ENCODE measurements at regions not wholly inside any gene's neighbourhood (a gene's known extent, or its start where the extent isn't known, plus 50 kb on each side); places are given as distances from the start of the nearest gene placed in this dataset.

DNA sequence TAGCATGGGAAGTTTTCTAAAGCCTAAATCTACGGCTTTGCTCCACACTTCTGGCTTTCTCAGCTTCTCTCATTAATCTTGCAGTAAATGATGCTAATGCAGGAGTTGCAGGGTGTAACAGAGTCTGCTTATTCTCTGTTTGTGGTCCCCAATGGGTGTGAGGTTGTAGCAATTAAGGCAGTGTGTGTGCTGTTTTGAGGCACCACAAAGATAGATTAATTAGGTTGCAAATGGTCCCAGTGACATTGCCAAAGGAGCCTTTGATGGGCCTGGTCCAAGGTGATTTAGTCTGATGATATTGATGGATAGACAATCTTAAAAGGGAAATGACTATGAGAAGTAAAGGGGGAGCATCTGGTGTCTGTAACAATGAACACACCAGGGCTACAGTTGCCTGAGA, 1313.7 kb upstream of the CDH8 start:
- Mint-ChIP-seq H3K4me1 (ENCODE audit: low read depth) (no peaks in the 10 kb centered on the region), H3K36me3 (ENCODE audit: low read depth) (no peaks in the 10 kb centered on the region), H3K27me3 (ENCODE audit: insufficient read depth) (no peaks in the 10 kb centered on the region), H3K27ac (no peak overlapping the region), H3K4me3 (no peak overlapping the region), H3K9me3 (peaks cover 7% of the 10 kb centered on the region)
- intact Hi-C loops (cut with micrococcal nuclease), result loop anchor here (10.0 kb wide), 1 partner anchor 55 kb away; no protein-coding TSS in a partner anchor
- no peak for DNase-seq (ENCODE audit: low spot score)

DNA sequence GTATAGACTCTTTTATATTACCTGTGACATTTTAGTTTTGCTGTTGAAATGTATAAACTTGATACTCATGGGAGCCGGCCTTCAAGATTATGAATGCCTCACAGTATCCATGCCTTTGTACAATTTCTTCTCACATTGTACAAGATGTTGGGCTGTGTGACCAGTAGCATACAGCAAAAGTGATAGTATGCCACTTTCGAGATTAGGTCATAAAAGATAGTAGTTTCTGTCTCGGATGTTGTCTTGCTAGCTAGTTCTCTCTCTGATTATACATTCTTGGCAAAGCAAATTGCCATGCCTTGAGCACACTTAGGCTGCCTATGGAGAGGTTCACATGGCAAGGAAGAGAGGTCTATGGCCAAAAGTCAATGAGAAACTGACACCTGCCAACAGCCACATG, 1309.8 kb upstream of the CDH8 start:
- Mint-ChIP-seq H3K27me3 (ENCODE audit: insufficient read depth) (no peaks in the 10 kb centered on the region), H3K4me3 (no peak overlapping the region), H3K9me3 (peaks cover 21% of the 10 kb centered on the region), H3K27ac (no peak overlapping the region), H3K36me3 (ENCODE audit: low read depth) (no peaks in the 10 kb centered on the region), H3K4me1 (ENCODE audit: low read depth) (no peaks in the 10 kb centered on the region)
- intact Hi-C loops (cut with micrococcal nuclease), result loop anchor here (10.0 kb wide), 1 partner anchor 59 kb away; no protein-coding TSS in a partner anchor
- no peak for DNase-seq (ENCODE audit: low spot score)

DNA sequence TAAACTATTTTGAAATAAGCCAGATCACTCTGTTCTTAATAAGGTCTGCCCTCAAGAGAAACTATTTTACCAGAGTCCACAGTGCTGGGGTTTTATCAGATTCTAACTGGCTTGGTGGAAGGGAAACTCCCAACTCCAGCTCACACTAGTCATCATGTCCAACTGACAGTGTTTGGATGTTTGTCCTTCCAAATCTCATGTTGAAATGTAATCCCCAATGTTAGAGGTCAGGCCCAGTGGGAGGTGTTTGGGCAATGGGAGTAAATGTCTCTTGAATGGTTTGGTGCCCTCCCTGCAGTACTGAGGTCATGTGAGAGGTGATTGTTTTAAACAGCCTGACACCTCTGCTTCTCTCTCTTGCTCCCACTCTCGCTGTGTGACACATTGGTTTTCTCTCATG, 1301.0 kb upstream of the CDH8 start:
- peaks cover 34% of the 10 kb centered on the region for H3K9me3 Mint-ChIP-seq
- intact Hi-C loops (cut with micrococcal nuclease), result no loop called here
- H3K4me1 Mint-ChIP-seq (ENCODE audit: low read depth), result no peaks in the 10 kb centered on the region

DNA sequence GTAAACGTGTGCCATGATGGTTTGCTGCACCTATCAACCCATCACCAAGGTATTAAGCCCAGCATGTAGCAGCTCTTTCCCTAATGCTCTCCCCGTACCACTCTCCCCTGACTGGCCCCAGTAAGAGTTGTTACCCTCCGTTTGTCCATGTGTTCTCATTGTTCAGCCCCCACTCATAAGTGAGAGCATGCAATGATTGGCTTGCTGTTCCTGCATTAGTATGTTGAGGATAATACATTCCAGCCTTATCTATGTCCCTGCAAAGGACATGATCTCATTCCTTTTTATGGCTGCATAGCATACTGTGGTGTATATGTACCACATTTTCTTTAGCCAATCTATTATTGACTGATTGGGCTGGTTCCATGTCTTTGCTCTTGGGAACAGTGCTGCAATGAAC, 1294.9 kb upstream of the CDH8 start:
- H3K4me1 Mint-ChIP-seq (ENCODE audit: low read depth), result no peaks in the 10 kb centered on the region
- intact Hi-C loops (cut with micrococcal nuclease), result no loop called here
- no peaks in the 10 kb centered on the region for H3K27me3 Mint-ChIP-seq (ENCODE audit: insufficient read depth)
- H3K9me3 Mint-ChIP-seq, result peaks cover 22% of the 10 kb centered on the region
- H3K4me3 Mint-ChIP-seq, result no peak overlapping the region
- no peak overlapping the region for H3K27ac Mint-ChIP-seq
- no peak for DNase-seq (ENCODE audit: low spot score)
- H3K36me3 Mint-ChIP-seq (ENCODE audit: low read depth), result no peaks in the 10 kb centered on the region

More for the DNA sequence above, 1301.0 kb upstream of the CDH8 start:
- H3K27me3 Mint-ChIP-seq (ENCODE audit: insufficient read depth), result no peaks in the 10 kb centered on the region
- H3K4me3 Mint-ChIP-seq, result no peak overlapping the region
- DNase-seq (ENCODE audit: low spot score), result no peak
- H3K36me3 Mint-ChIP-seq (ENCODE audit: low read depth), result no peaks in the 10 kb centered on the region
- H3K27ac Mint-ChIP-seq, result no peak overlapping the region

DNA sequence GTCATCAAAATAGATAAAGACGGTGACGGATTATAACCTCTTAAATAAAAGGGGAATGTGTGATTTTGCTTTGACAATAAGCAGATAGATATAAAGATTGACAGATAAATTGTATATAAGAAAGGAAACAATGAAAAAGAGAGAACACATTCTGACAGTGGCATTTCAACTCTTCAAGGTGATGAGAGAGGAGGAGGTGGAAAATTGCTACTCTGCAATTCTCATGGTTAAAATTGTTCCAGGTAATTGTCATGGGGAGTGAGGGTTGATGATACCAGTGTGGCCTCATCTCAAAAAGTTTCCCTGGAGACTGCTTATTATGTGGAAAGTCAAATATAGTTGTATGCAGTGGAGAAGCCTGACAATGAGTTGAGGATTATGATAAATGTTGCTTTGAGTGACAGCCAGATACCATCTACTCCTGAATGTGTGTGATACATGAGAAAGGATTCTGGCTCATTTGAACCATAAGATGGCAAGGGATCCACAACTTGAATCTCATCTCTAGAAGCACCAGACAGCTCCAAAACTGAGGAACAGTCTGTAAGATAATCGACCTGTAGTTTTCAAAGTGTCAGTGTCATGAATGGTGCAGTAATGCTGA, 1290.6 kb upstream of the CDH8 start:
- intact Hi-C loops (cut with micrococcal nuclease), result no loop called here
- H3K4me3 Mint-ChIP-seq, result no peak overlapping the region
- no peaks in the 10 kb centered on the region for H3K36me3 Mint-ChIP-seq (ENCODE audit: low read depth)
- H3K27ac Mint-ChIP-seq, result no peak overlapping the region
- peaks cover 12% of the 10 kb centered on the region for H3K9me3 Mint-ChIP-seq
- no peaks in the 10 kb centered on the region for H3K27me3 Mint-ChIP-seq (ENCODE audit: insufficient read depth)
- no peaks in the 10 kb centered on the region for H3K4me1 Mint-ChIP-seq (ENCODE audit: low read depth)
- no peak for DNase-seq (ENCODE audit: low spot score)

DNA sequence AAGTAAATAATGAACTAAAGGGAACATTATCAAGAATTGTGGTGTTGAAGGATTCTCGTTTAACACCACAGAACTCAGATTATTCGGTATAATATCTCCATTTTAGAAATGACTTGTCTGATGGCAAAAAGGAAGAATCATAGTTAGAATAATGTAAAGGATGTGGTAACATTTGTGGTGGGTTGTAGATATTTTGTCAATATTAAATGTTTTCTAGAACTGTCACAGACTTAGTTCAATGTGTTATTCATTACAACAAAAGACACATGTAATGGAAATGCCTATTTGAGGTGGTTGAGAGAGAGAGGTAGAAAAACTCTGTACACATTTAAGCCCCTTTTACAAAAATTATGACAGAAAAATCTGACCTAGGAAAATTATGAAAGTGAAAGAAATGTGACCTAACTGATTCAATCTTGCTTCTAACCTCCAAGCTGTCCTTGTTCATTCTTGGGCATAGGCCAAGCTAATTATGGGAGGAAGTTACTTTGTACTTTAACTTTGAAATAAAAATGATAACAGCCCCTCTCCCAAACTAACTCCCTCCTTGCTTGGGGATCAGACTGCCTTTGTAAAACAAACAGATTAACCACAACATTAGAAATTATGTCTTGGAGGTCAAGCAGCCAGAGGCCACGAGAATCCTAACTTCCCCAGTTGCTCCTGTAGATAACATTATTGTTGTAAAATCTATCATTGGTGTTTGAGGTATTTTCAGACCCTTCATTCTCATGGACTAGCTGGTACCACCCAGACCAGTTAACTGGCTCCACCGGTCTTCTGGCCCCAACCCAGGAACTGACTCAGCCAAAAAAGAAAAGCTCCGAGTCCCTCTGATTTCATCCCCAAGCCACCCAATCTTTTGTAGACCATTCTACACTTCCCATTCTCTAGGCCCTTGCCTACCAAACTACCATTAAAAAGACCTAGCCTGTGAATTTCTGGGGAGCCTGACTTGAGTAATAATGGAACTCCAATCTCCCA, 1287.8 kb upstream of the CDH8 start:
- no peak for DNase-seq (ENCODE audit: low spot score)
- peaks cover 6% of the 10 kb centered on the region for H3K9me3 Mint-ChIP-seq
- no peak overlapping the region for H3K4me3 Mint-ChIP-seq
- intact Hi-C loops (cut with micrococcal nuclease), result no loop called here
- H3K27me3 Mint-ChIP-seq (ENCODE audit: insufficient read depth), result no peaks in the 10 kb centered on the region
- H3K36me3 Mint-ChIP-seq (ENCODE audit: low read depth), result no peaks in the 10 kb centered on the region
- no peaks in the 10 kb centered on the region for H3K4me1 Mint-ChIP-seq (ENCODE audit: low read depth)
- H3K27ac Mint-ChIP-seq, result no peak overlapping the region

DNA sequence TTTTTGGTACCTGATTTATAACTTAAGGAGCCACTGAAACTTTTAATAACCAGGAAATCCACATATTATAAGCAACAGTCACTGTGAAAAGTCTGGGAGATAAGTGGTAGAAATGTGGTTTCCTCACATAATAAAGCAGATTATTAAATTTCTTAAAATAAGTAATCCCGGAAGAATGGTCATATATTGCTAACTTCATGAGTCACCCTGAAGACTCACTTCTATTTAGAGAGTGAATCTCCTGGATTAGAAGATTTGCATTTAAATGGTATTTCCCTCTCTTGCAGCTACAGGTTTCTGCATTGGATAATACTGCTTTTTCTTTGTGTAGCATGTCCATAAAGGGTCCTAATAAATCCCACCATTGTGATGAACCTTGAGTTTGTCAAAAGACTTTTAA, 1286.8 kb upstream of the CDH8 start:
- intact Hi-C loops (cut with micrococcal nuclease), result no loop called here
- peaks cover 9% of the 10 kb centered on the region for H3K9me3 Mint-ChIP-seq
- no peak for DNase-seq (ENCODE audit: low spot score)
- H3K4me1 Mint-ChIP-seq (ENCODE audit: low read depth), result no peaks in the 10 kb centered on the region
- no peaks in the 10 kb centered on the region for H3K36me3 Mint-ChIP-seq (ENCODE audit: low read depth)
- no peak overlapping the region for H3K27ac Mint-ChIP-seq
- no peak overlapping the region for H3K4me3 Mint-ChIP-seq
- H3K27me3 Mint-ChIP-seq (ENCODE audit: insufficient read depth), result no peaks in the 10 kb centered on the region

DNA sequence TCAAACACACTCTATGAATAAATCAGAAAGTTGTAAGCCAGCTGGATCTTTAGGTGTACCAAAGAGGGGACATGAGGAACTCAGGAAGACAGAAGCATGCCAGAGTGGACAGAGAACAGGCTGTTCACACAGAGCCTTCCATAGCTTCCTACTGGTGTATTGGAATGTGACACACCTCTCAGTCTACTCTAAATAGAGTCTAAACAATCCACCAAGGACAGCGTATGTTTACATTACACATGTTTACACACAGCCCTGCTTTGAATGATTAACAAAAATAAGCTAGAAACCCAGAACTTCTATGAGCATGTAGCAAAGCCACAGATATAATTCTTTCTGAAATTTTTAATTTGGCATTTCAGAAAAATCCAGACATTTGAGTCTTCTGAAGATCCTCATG, 1279.0 kb upstream of the CDH8 start:
- no peak overlapping the region for H3K27ac Mint-ChIP-seq
- H3K4me3 Mint-ChIP-seq, result no peak overlapping the region
- no peak for DNase-seq (ENCODE audit: low spot score)
- H3K36me3 Mint-ChIP-seq (ENCODE audit: low read depth), result no peaks in the 10 kb centered on the region
- intact Hi-C loops (cut with micrococcal nuclease), result no loop called here
- H3K9me3 Mint-ChIP-seq, result peaks cover 20% of the 10 kb centered on the region
- H3K4me1 Mint-ChIP-seq (ENCODE audit: low read depth), result no peaks in the 10 kb centered on the region
- H3K27me3 Mint-ChIP-seq (ENCODE audit: insufficient read depth), result no peaks in the 10 kb centered on the region

DNA sequence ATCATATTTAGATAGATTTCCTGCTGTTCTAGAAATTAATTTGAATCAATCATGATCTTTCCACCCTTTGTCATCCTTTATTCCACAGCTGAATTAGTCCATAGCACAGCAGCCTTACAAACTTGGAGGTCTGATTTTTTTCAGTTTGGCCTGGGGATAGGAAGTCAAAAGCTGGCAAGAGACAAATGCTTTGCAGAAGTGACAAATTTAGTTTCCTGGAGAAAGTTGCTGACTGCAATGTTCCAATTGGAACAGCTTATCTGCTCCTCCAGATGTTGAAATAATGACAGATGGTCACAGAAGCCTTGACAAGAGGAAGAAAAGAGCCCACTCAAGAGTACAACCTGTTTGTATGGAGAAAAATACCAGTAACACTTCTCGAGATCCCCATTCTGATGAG, 1276.1 kb upstream of the CDH8 start:
- intact Hi-C loops (cut with micrococcal nuclease), result no loop called here
- Mint-ChIP-seq H3K4me1 (ENCODE audit: low read depth) (no peaks in the 10 kb centered on the region), H3K36me3 (ENCODE audit: low read depth) (no peaks in the 10 kb centered on the region), H3K27ac (no peak overlapping the region), H3K9me3 (peaks cover 19% of the 10 kb centered on the region), H3K4me3 (no peak overlapping the region), H3K27me3 (ENCODE audit: insufficient read depth) (no peaks in the 10 kb centered on the region)
- no peak for DNase-seq (ENCODE audit: low spot score)

DNA sequence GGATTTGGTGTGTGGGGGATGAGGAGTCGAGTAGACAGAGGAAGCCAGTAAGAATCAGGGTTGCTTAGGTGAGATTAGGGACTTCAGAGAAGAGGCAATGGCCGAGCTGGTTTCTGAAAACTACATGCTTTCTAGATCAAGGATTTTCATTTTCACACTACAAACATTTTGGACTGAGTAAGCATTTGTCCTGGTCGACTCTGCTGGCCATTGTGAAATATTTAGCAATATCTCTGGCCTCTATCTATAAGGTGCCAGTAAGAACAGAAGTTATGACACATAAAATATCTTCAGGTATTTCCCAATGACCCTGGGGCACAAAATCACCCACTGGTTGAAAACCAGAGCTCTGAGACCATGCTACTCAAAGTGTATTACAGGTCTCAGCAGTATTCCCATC, 1275.1 kb upstream of the CDH8 start:
- no peaks in the 10 kb centered on the region for H3K27me3 Mint-ChIP-seq (ENCODE audit: insufficient read depth)
- no peaks in the 10 kb centered on the region for H3K36me3 Mint-ChIP-seq (ENCODE audit: low read depth)
- intact Hi-C loops (cut with micrococcal nuclease), result no loop called here
- H3K4me3 Mint-ChIP-seq, result no peak overlapping the region
- no peak overlapping the region for H3K27ac Mint-ChIP-seq
- no peaks in the 10 kb centered on the region for H3K4me1 Mint-ChIP-seq (ENCODE audit: low read depth)
- H3K9me3 Mint-ChIP-seq, result peaks cover 18% of the 10 kb centered on the region
- no peak for DNase-seq (ENCODE audit: low spot score)

DNA sequence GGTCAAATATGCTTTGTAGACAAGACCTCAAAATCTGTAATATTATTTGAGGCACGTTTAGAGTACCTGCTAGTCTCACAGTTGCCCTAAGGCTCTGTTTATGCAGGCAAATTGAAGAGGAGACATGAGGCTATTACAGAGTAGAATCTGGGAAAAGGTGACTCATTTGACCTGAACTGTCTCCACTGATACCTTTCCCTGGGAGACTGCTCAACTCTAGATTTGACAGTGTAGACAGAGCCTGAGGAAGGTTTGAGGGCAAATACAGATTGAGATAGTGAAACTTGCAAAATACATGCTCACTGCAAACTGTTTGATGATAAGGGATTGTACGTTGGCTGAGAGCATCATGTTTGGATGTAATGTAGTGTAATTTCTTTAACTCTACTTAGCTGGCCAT, 1266.6 kb upstream of the CDH8 start:
- Mint-ChIP-seq H3K9me3 (peaks cover 15% of the 10 kb centered on the region), H3K27ac (no peak overlapping the region), H3K36me3 (ENCODE audit: low read depth) (no peaks in the 10 kb centered on the region)

DNA sequence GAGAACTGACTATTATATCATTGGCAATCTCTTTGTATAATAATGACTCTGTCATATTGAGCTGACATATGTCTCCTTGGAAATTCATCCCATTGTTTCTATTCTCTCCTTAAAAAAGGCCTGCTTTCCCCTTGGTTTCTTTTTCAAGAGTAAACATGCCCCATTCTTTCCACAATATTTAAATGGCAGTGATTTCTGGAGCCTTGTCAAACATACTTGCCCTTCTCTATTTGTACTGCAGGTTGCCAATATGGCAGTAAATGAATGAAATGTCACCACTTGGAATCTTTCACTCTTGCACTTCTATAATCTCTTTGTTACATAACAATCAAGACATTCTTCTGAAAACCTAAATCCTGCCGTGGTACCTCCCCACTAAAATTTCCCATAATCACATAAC, 1265.1 kb upstream of the CDH8 start:
- Mint-ChIP-seq H3K4me3 (no peak overlapping the region), H3K9me3 (peaks cover 15% of the 10 kb centered on the region), H3K36me3 (ENCODE audit: low read depth) (no peaks in the 10 kb centered on the region), H3K4me1 (ENCODE audit: low read depth) (no peaks in the 10 kb centered on the region), H3K27ac (no peak overlapping the region), H3K27me3 (ENCODE audit: insufficient read depth) (peaks cover 1% of the 10 kb centered on the region)
- intact Hi-C loops (cut with micrococcal nuclease), result no loop called here
- no peak for DNase-seq (ENCODE audit: low spot score)

More for the DNA sequence above, 1266.6 kb upstream of the CDH8 start:
- Mint-ChIP-seq H3K4me1 (ENCODE audit: low read depth) (no peaks in the 10 kb centered on the region), H3K27me3 (ENCODE audit: insufficient read depth) (peaks cover 1% of the 10 kb centered on the region), H3K4me3 (no peak overlapping the region)
- no peak for DNase-seq (ENCODE audit: low spot score)
- intact Hi-C loops (cut with micrococcal nuclease), result no loop called here

DNA sequence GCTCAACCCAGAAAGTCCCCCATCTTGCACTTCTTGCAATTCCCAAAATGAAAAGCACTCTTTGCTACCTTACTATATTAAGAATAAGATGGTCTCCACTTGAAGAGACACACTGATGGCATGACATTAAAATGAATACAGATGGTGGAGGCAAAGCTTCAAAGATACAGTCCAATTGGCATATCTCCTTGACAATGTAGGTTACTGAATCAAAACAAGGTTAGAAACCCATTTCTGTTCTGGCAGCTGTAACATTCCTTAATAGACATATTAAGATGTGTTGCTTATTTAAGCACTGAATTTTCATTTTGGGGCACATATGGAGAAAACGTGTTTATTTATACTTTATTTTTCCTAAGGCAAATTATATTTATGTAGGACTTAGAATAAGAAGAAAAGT, 1262.8 kb upstream of the CDH8 start:
- Mint-ChIP-seq H3K27ac (no peak overlapping the region), H3K36me3 (ENCODE audit: low read depth) (no peaks in the 10 kb centered on the region), H3K27me3 (ENCODE audit: insufficient read depth) (peaks cover 1% of the 10 kb centered on the region), H3K9me3 (peaks cover 11% of the 10 kb centered on the region), H3K4me3 (no peak overlapping the region), H3K4me1 (ENCODE audit: low read depth) (no peaks in the 10 kb centered on the region)
- intact Hi-C loops (cut with micrococcal nuclease), result no loop called here
- no peak for DNase-seq (ENCODE audit: low spot score)
